Uterus (tissue), 2 donors: ENCODE measurements at regions not wholly inside any gene's neighbourhood (a gene's known extent, or its start where the extent isn't known, plus 50 kb on each side); places are given as distances from the start of the nearest gene placed in this dataset.

Experiments used
- CTCF ChIP-seq, 4 experiments: fragments of 200-600 bp in 2 of 4; fragments of 450-650 bp in 2 of 4; sonication (generic) in 2 of 4; IDR thresholded peaks; one replicate each; pipeline ENCODE4 v1.5.1; 2016 to 2019; ENCODE audit warnings: antibody characterized with exemption in 4 of 4, mild to moderate bottlenecking in 2 of 4, moderate library complexity in 1 of 4
- POLR2A ChIP-seq, 2 donors: fragments of 450-650 bp; IDR thresholded peaks; one replicate each; pipeline ENCODE4 v1.6.1; 2016; ENCODE audit warnings: antibody characterized with exemption in 2 of 2, mild to moderate bottlenecking in 1 of 2, moderate library complexity in 1 of 2

GRCh38 chr20:55471052-55472006 is 534.0 kb downstream of the CBLN4 start:
- no peak for TF ChIP-seq POLR2A (IDR thresholded peaks at IDR 0.05)
- TF ChIP-seq CTCF (IDR thresholded peaks at IDR 0.05): no peak
